GM06990 (cell line): ENCODE measurements at regions not wholly inside any gene's neighbourhood (a gene's known extent, or its start where the extent isn't known, plus 50 kb on each side); places are given as distances from the start of the nearest gene placed in this dataset.

ENCODE experiments used
- DNase-seq: peaks from one replicate; pipeline ENCODE4 v3.0.0-alpha.2; 2011; ENCODE audit not compliant: insufficient read length; ENCODE audit errors: extremely low read depth
- H3K27me3 ChIP-seq: replicated peaks from 2 replicates; pipeline ENCODE4 v1.6.0; 2011; ENCODE audit warnings: low read length; ENCODE audit not compliant: control insufficient read depth, insufficient read depth
- H3K36me3 ChIP-seq: 2 replicates; pipeline ENCODE4 v1.5.1; 2011; ENCODE audit warnings: low read length; ENCODE audit not compliant: control insufficient read depth, insufficient read depth
- H3K4me3 ChIP-seq: replicated peaks from 2 replicates; pipeline ENCODE4 v1.5.1; 2011; ENCODE audit warnings: low read depth, mild to moderate bottlenecking, control low read depth, low read length
- CTCF ChIP-seq: IDR thresholded peaks from 2 replicates; pipeline ENCODE4 v1.5.1; 2011; ENCODE audit warnings: low read length, control low read depth, mild to moderate bottlenecking, inconsistent platforms; ENCODE audit not compliant: insufficient read depth, poor library complexity, severe bottlenecking

- no peak overlapping the region for H3K4me3 ChIP-seq
- TF ChIP-seq CTCF = no peak
Observed at GRCh38 chr2:128628206-128628605, 309.5 kb upstream of the HS6ST1 start.

GRCh38 chr2:128628996-128629395 is 310.3 kb upstream of the HS6ST1 start:
- H3K36me3 ChIP-seq = no peaks in the 10 kb centered on the region
- no peak for DNase-seq
- TF ChIP-seq CTCF = no peak
- H3K27me3 ChIP-seq = no peaks in the 10 kb centered on the region; the same call in 1 of the 2 replicates
- no peak overlapping the region for H3K4me3 ChIP-seq

More at GRCh38 chr2:128628206-128628605, 309.5 kb upstream of the HS6ST1 start:
- Histone ChIP-seq H3K36me3 (no peaks in the 10 kb centered on the region), H3K27me3 (no peaks in the 10 kb centered on the region; the same call in 1 of the 2 replicates)
- DNase-seq = no peak

- Histone ChIP-seq H3K36me3 (no peaks in the 10 kb centered on the region), H3K4me3 (no peak overlapping the region), H3K27me3 (no peaks in the 10 kb centered on the region; the same call in 1 of the 2 replicates)
- DNase-seq = no peak
- TF ChIP-seq CTCF = no peak
Observed at GRCh38 chr2:128630974-128631697, 312.5 kb upstream of the HS6ST1 start.

- DNase-seq = no peak
- Histone ChIP-seq H3K27me3 (no peaks in the 10 kb centered on the region; the same call in 1 of the 2 replicates), H3K36me3 (no peaks in the 10 kb centered on the region), H3K4me3 (no peak overlapping the region)
- TF ChIP-seq CTCF = no peak
Observed at GRCh38 chr2:128631698-128632500, 313.2 kb upstream of the HS6ST1 start.

- Histone ChIP-seq H3K4me3 (no peak overlapping the region), H3K36me3 (no peaks in the 10 kb centered on the region), H3K27me3 (no peaks in the 10 kb centered on the region; the same call in 1 of the 2 replicates)
- no peak for TF ChIP-seq CTCF
- no peak for DNase-seq
Observed at GRCh38 chr2:128632501-128632800, 313.8 kb upstream of the HS6ST1 start.
